HepG2 (cell line): ENCODE measurements at regions not wholly inside any gene's neighbourhood (a gene's known extent, or its start where the extent isn't known, plus 50 kb on each side); places are given as distances from the start of the nearest gene placed in this dataset.

Experiments used
- ATAC-seq: fragments of 200-7000 bp; cut with Tn5 transposase; 3 replicates; pipeline ENCODE4 v1.9.1; 2020; ENCODE audit warnings: mild to moderate bottlenecking, moderate library complexity
- BruUV-seq: library from RNA; stranded (reverse); fragments of 400-500 nt; replicated peaks from 2 replicates; lab custom pipeline; 2021; lab: Mats Ljungman, UMichigan
- CTCF ChIA-PET: fragments of 300-600 bp; formaldehyde crosslinking; extraction: SDS; loops from one replicate; lab custom pipeline; 2021; ENCODE audit warnings: low total read pairs, inconsistent platforms, low intra/inter-chr PET ratio; lab: Yijun Ruan, JAX
- POLR2A ChIA-PET: fragments of 350-600 bp; sonication (Branson Sonifier 250); formaldehyde crosslinking; loops from one replicate; lab custom pipeline; 2020; ENCODE audit warnings: antibody characterized with exemption, inconsistent platforms; lab: Yijun Ruan, JAX
- DNase-seq: peaks from one replicate; pipeline ENCODE4 v3.0.0-alpha.2; 2015; ENCODE audit warnings: low spot score
- FAIRE-seq: peaks from 3 replicates; lab custom pipeline; 2011; peaks lifted over from hg19 to GRCh38; lab: Jason Lieb, UNC
- H2AFZ ChIP-seq: one replicate; pipeline ENCODE4 v1.6.1; 2011; ENCODE audit warnings: low read length, inconsistent platforms
- H3K27ac ChIP-seq: fragments of 300-600 bp; 3 replicates; pipeline ENCODE4 v1.8.0; 2011; ENCODE audit warnings: mixed run types, mild to moderate bottlenecking, mixed read lengths, low read length, inconsistent platforms; ENCODE audit not compliant: insufficient read depth; ENCODE audit errors: extremely low read length
- H3K27me3 ChIP-seq, 2 experiments: fragments of 200-600 bp in 1 of 2; 2 replicates in 1 of 2; 3 replicates in 1 of 2; pipeline versions ENCODE4 v1.6.0 to v1.8.0; 2011; ENCODE audit warnings: low read length in 2 of 2, mild to moderate bottlenecking in 2 of 2, moderate library complexity in 2 of 2, inconsistent platforms in 1 of 2; ENCODE audit not compliant: insufficient read depth in 2 of 2, control insufficient read depth in 1 of 2
- H3K36me3 ChIP-seq, 2 experiments: fragments of 200-600 bp in 1 of 2; replicated peaks in 1 of 2; 2 replicates in 1 of 2; 3 replicates in 1 of 2; pipeline versions ENCODE4 v1.5.1 to v1.8.0; 2011; ENCODE audit warnings: low read length in 2 of 2, inconsistent platforms in 1 of 2; ENCODE audit not compliant: insufficient read depth in 2 of 2, control insufficient read depth in 1 of 2
- H3K4me1 ChIP-seq: 2 replicates; pipeline ENCODE4 v1.5.1; 2012; ENCODE audit warnings: low read length, inconsistent platforms; ENCODE audit not compliant: insufficient read depth
- H3K4me2 ChIP-seq: 2 replicates; pipeline ENCODE4 v1.6.0; 2011; ENCODE audit warnings: low read depth, low read length, inconsistent platforms
- H3K4me3 ChIP-seq, 3 experiments: fragments of 200-600 bp in 1 of 3; sonication (generic), shearing (Covaris generic) in 1 of 3; replicated peaks in 1 of 3; 2 replicates each; pipeline ENCODE4 v1.5.1; 2011 to 2016; ENCODE audit warnings: low read length in 3 of 3, inconsistent platforms in 2 of 3, low read depth in 2 of 3, mild to moderate bottlenecking in 2 of 3, control low read depth in 1 of 3, mixed read lengths in 1 of 3; ENCODE audit not compliant: insufficient read depth in 1 of 3
- H3K79me2 ChIP-seq: one replicate; pipeline ENCODE4 v1.6.1; 2011; ENCODE audit warnings: low read length, inconsistent platforms; ENCODE audit not compliant: insufficient read depth
- H3K9ac ChIP-seq: 2 replicates; pipeline ENCODE4 v1.6.0; 2011; ENCODE audit warnings: mild to moderate bottlenecking, low read depth, low read length, inconsistent platforms; ENCODE audit not compliant: insufficient read depth
- H3K9me3 ChIP-seq: 2 replicates; pipeline ENCODE4 v1.5.1; 2012; ENCODE audit warnings: mild to moderate bottlenecking, low read length
- H4K20me1 ChIP-seq: 2 replicates; pipeline ENCODE4 v1.6.0; 2011; ENCODE audit warnings: inconsistent platforms, mild to moderate bottlenecking, low read length, moderate library complexity; ENCODE audit not compliant: insufficient read depth
- BRD4 ChIP-seq: sonication (generic); formaldehyde crosslinking; IDR thresholded peaks from 2 replicates; pipeline ENCODE4 v1.4.0; 2020; ENCODE audit warnings: missing genetic modification reagents
- GMEB2 ChIP-seq: IDR thresholded peaks from 2 replicates; pipeline ENCODE4 v1.6.1; 2016; ENCODE audit warnings: missing biosample characterization, missing genetic modification reagents, low read depth
- HMGXB4 ChIP-seq, 2 experiments: sonication (generic) in 1 of 2; formaldehyde crosslinking in 1 of 2; IDR thresholded peaks; 2 replicates each; pipeline versions ENCODE4 v1.4.0 to v1.6.1; 2018 to 2020; ENCODE audit warnings: missing genetic modification reagents in 2 of 2, borderline replicate concordance in 1 of 2, low read depth in 1 of 2, mild to moderate bottlenecking in 1 of 2, missing biosample characterization in 1 of 2
- SNAPC4 ChIP-seq: sonication (generic); formaldehyde crosslinking; IDR thresholded peaks from 2 replicates; pipeline ENCODE4 v1.4.0; 2020; ENCODE audit warnings: mild to moderate bottlenecking, missing genetic modification reagents
- SNRNP70 ChIP-seq: fragments of 200-400 bp; formaldehyde crosslinking; IDR thresholded peaks from 2 replicates; pipeline ENCODE4 v1.6.1; 2017; ENCODE audit warnings: mild to moderate bottlenecking, low read depth, low read length, moderate library complexity
- ZBTB43 ChIP-seq: sonication (generic); formaldehyde crosslinking; conservative IDR thresholded peaks from 2 replicates; pipeline ENCODE4 v1.4.0; 2020; ENCODE audit warnings: missing genetic modification reagents
- ZC3H13 ChIP-seq: sonication (generic); formaldehyde crosslinking; IDR thresholded peaks from 2 replicates; pipeline ENCODE4 v1.8.1; 2023; ENCODE audit warnings: mild to moderate bottlenecking, missing genetic modification reagents, moderate library complexity
- ZNF17 ChIP-seq: sonication (generic); formaldehyde crosslinking; IDR thresholded peaks from 2 replicates; pipeline ENCODE4 v1.5.0; 2020; ENCODE audit warnings: mild to moderate bottlenecking, missing genetic modification reagents
- ZNF224 ChIP-seq: sonication (generic); formaldehyde crosslinking; IDR thresholded peaks from 2 replicates; pipeline ENCODE4 v1.5.0; 2020; ENCODE audit warnings: mild to moderate bottlenecking, missing genetic modification reagents
- ZNF605 ChIP-seq: sonication (generic); formaldehyde crosslinking; IDR thresholded peaks from 2 replicates; pipeline ENCODE4 v1.8.0; 2022; ENCODE audit warnings: mild to moderate bottlenecking, missing genetic modification reagents
- ZNF749 ChIP-seq: sonication (generic); formaldehyde crosslinking; IDR thresholded peaks from 2 replicates; pipeline ENCODE4 v1.8.0; 2022; ENCODE audit warnings: mild to moderate bottlenecking, missing genetic modification reagents, moderate library complexity, borderline replicate concordance
- WGBS: methylation state at CpG from one replicate; pipeline ENCODE4 v1.1.6; 2017; ENCODE audit warnings: low lambda C conversion rate; 5-methylcytosine and 5-hydroxymethylcytosine counted together
- in situ Hi-C: cut with HindIII; loops from 2 replicates; pipeline ENCODE4 v1.10.0; 2017; ENCODE audit warnings: low pct_unique_long_range_greater_than_20kb; ENCODE audit not compliant: extremely low pct_ligation_motif_present
- intact Hi-C: fragments of 100-400 bp; cut with micrococcal nuclease; formaldehyde crosslinking; loops from one replicate; pipeline ENCODE4 v1.10.0; 2022; ENCODE audit not compliant: unreplicated experiment

- in situ Hi-C loops (no loop called here), intact Hi-C loops (no loop called here)
- ChIA-PET POLR2A (no interaction called here), CTCF (no interaction called here)
- ATAC-seq (no peak), DNase-seq (no peak), FAIRE-seq (no peak)
- Histone ChIP-seq H3K27me3 (no peaks in the 10 kb centered on the region), H3K4me3 (no peak overlapping the region), H2AFZ (no peak overlapping the region), H3K36me3 (no peaks in the 10 kb centered on the region), H3K4me2 (no peak overlapping the region), H3K9me3 (peaks cover 35% of the 10 kb centered on the region), H3K4me1 (no peaks in the 10 kb centered on the region), H3K9ac (no peak overlapping the region), H3K27ac (no peak overlapping the region), H3K79me2 (no peaks in the 10 kb centered on the region), H4K20me1 (no peaks in the 10 kb centered on the region)
- BruUV-seq = no TSS peak
- WGBS = 0% methylated on average over 1 of the region's 1 CpG
- TF ChIP-seq ZNF605 (CRISPR knock-in tag) (no peak), ZNF17 (no peak), ZNF224 (no peak), ZC3H13 (no peak), HMGXB4 (CRISPR knock-in tag; IDR thresholded peaks at IDR 0.05; ENCODE audit: borderline replicate concordance in 1 of 2, low read depth in 1 of 2) (no peak), SNAPC4 (CRISPR knock-in tag) (no peak), SNRNP70 (no peak), GMEB2 (CRISPR knock-in tag) (no peak), ZBTB43 (CRISPR knock-in tag) (no peak), BRD4 (no peak), ZNF749 (no peak)
Observed at GRCh38 chr3:34925851-34926250, 713.5 kb upstream of the ARPP21 start.
